ENCODE measurements at regions not wholly inside any gene's neighbourhood (a gene's known extent, or its start where the extent isn't known, plus 50 kb on each side); places are given as distances from the start of the nearest gene placed in this dataset.

GRCh38 chr3:150080058-150080730 is 109.5 kb upstream of the PFN2 start:
- DNase-seq, result no peak

GRCh38 chr3:150079029-150079739 is 108.5 kb upstream of the PFN2 start:
- DNase-seq, result no peak

GRCh38 chr3:150077581-150078247 is 107.0 kb upstream of the PFN2 start:
- no peak for DNase-seq

GRCh38 chr3:150077107-150077506 is 106.4 kb upstream of the PFN2 start:
- DNase-seq, result no peak

- no peak for DNase-seq
Observed at GRCh38 chr3:150076443-150076842, 105.7 kb upstream of the PFN2 start.

- no peak for DNase-seq
Observed at GRCh38 chr3:150075417-150075865, 104.7 kb upstream of the PFN2 start.

- DNase-seq, result no peak
Observed at GRCh38 chr3:150074697-150075416, 104.2 kb upstream of the PFN2 start.

GRCh38 chr3:150074277-150074676 is 103.6 kb upstream of the PFN2 start:
- DNase-seq, result no peak

GRCh38 chr3:150073513-150073912 is 102.8 kb upstream of the PFN2 start:
- DNase-seq, result no peak

- DNase-seq, result no peak
Observed at GRCh38 chr3:150073031-150073430, 102.3 kb upstream of the PFN2 start.

- no peak for DNase-seq
Observed at GRCh38 chr3:150072576-150072975, 101.9 kb upstream of the PFN2 start.

GRCh38 chr3:150070271-150070670 is 99.6 kb upstream of the PFN2 start:
- DNase-seq, result no peak

GRCh38 chr3:150069633-150070032 is 98.9 kb upstream of the PFN2 start:
- DNase-seq, result no peak

- DNase-seq, result no peak
Observed at GRCh38 chr3:150069154-150069527, 98.4 kb upstream of the PFN2 start.

- no peak for DNase-seq
Observed at GRCh38 chr3:150068440-150069153, 97.9 kb upstream of the PFN2 start.

GRCh38 chr3:150067561-150067960 is 96.9 kb upstream of the PFN2 start:
- no peak for DNase-seq

GRCh38 chr3:150064971-150065370 is 94.3 kb upstream of the PFN2 start:
- DNase-seq, result no peak

- no peak for DNase-seq
Observed at GRCh38 chr3:150063237-150063636, 92.5 kb upstream of the PFN2 start.

- DNase-seq, result no peak
Observed at GRCh38 chr3:150062492-150062891, 91.8 kb upstream of the PFN2 start.

GRCh38 chr3:150061288-150062024 is 90.8 kb upstream of the PFN2 start:
- DNase-seq, result no peak

- peak; percentile 82 for DNase-seq
Observed at GRCh38 chr3:150059729-150060128, 89.0 kb upstream of the PFN2 start.

- no peak for DNase-seq
Observed at GRCh38 chr3:150059241-150059640, 88.5 kb upstream of the PFN2 start.
